SJSA1 (cell line): ENCODE measurements at regions not wholly inside any gene's neighbourhood (a gene's known extent, or its start where the extent isn't known, plus 50 kb on each side); places are given as distances from the start of the nearest gene placed in this dataset.

ENCODE experiments used
- DNase-seq, 2 experiments: peaks; one replicate each; pipeline ENCODE4 v3.0.0-alpha.2; 2015 to 2020; ENCODE audit warnings: low spot score in 2 of 2, low read depth in 1 of 2
- H3K27ac ChIP-seq: fragments of 250-450 bp; sonication (Bioruptor Pico); 2 replicates; pipeline ENCODE4 v1.5.1; 2020; ENCODE audit warnings: mild to moderate bottlenecking, moderate library complexity
- H3K27me3 ChIP-seq: fragments of 250-450 bp; sonication (Bioruptor Pico); replicated peaks from 2 replicates; pipeline ENCODE4 v1.5.1; 2020; ENCODE audit warnings: mild to moderate bottlenecking, moderate library complexity
- H3K36me3 ChIP-seq: fragments of 250-450 bp; sonication (Bioruptor Pico); 2 replicates; pipeline ENCODE4 v1.5.1; 2020; ENCODE audit warnings: mild to moderate bottlenecking
- H3K4me1 ChIP-seq: fragments of 250-450 bp; sonication (Bioruptor Pico); replicated peaks from 2 replicates; pipeline ENCODE4 v1.6.1; 2021; ENCODE audit warnings: mild to moderate bottlenecking
- H3K4me3 ChIP-seq: fragments of 250-450 bp; sonication (Bioruptor Pico); 2 replicates; pipeline ENCODE4 v1.5.1; 2020; ENCODE audit warnings: mild to moderate bottlenecking
- H3K9me3 ChIP-seq: fragments of 250-450 bp; sonication (Bioruptor Pico); replicated peaks from 2 replicates; pipeline ENCODE4 v1.5.1; 2020; ENCODE audit warnings: mild to moderate bottlenecking

GRCh38 chr13:34430294-34430693 is 511.8 kb upstream of the NBEA start:
- H3K4me1 ChIP-seq: 0 out of 2 replicates have a peak, but pooled peaks cover 3% of the 10 kb centered on the region
- no peaks in the 10 kb centered on the region for H3K9me3 ChIP-seq
- no peak overlapping the region for H3K4me3 ChIP-seq
- H3K27ac ChIP-seq: no peak overlapping the region
- no peak for DNase-seq
- H3K27me3 ChIP-seq: no peaks in the 10 kb centered on the region
- H3K36me3 ChIP-seq: no peaks in the 10 kb centered on the region

DNA sequence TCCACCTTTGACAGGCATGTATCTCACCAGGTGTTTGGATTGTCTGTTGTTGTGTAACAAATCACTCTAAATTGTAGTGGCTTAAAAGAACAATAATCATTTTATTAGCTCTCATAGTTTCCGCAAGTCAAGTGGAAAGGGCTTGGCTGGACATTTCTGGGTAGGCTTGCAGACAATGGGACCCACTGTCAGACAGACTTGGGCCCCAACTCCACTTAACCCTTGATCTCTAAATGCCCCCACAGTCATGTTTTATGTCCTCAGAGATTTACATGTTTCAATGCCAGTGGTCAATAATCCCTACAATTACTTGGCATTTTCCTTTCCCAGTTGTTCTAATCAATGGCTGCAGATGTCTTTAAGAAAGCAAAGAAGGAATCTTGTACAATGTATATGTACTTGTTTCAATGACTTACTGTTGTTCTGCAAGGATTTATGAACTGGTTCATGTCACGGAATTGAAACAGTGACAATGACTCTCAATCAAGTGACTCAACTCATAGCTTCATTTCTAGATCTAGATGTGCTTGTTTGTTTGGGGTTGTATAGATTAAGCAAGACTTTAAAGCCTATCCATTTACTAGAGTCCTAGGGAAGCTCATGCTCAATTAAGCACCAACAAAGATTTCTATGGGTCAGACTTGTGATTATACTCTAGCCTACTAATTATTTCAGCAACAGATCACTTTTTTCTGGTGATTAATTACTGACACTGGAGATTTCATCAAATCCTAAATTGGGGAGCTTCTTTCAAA is 510.1 kb upstream of the NBEA start:
- DNase-seq: no peak
- H3K27me3 ChIP-seq: no peaks in the 10 kb centered on the region
- H3K9me3 ChIP-seq: no peaks in the 10 kb centered on the region
- H3K36me3 ChIP-seq: no peaks in the 10 kb centered on the region
- no peak overlapping the region for H3K4me3 ChIP-seq
- H3K4me1 ChIP-seq: 0 out of 2 replicates have a peak, but pooled peaks cover 3% of the 10 kb centered on the region
- no peak overlapping the region for H3K27ac ChIP-seq

DNA sequence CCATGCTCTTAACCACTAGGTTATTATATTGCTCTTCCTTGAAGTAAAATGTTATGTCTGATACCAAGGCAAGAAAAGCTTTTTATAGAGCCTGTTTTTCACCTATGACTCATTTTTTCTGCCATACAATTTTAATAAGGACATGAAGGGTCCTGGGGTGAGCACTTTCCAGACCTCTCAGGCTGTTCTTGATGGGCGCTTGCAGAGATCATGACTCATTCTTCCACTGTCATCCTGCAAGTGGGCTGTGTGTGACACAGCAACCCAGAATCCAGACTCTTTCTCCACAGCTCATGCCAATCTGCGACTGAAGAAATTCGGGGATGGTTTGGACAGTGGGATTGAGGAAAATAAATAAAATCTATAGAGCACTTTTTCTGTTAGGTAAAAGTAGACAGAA is 506.7 kb upstream of the NBEA start:
- H3K36me3 ChIP-seq: no peaks in the 10 kb centered on the region
- DNase-seq: peak; percentile 33 to 49
- no peaks in the 10 kb centered on the region for H3K27me3 ChIP-seq
- H3K27ac ChIP-seq: no peak overlapping the region
- H3K9me3 ChIP-seq: no peaks in the 10 kb centered on the region
- 0 out of 2 replicates have a peak, but pooled peaks cover 3% of the 10 kb centered on the region for H3K4me1 ChIP-seq
- H3K4me3 ChIP-seq: no peak overlapping the region

GRCh38 chr13:34437873-34438272 is 504.2 kb upstream of the NBEA start:
- no peak overlapping the region for H3K27ac ChIP-seq
- H3K4me3 ChIP-seq: no peak overlapping the region
- no peak for DNase-seq
- no peaks in the 10 kb centered on the region for H3K27me3 ChIP-seq
- no peaks in the 10 kb centered on the region for H3K36me3 ChIP-seq
- 0 out of 2 replicates have a peak, but pooled peaks cover 3% of the 10 kb centered on the region for H3K4me1 ChIP-seq
- H3K9me3 ChIP-seq: no peaks in the 10 kb centered on the region

GRCh38 chr13:34452831-34453230 is 489.2 kb upstream of the NBEA start:
- no peak for DNase-seq
- Histone ChIP-seq H3K4me3 (no peak overlapping the region), H3K36me3 (no peaks in the 10 kb centered on the region), H3K27ac (no peak overlapping the region), H3K4me1 (no peaks in the 10 kb centered on the region), H3K9me3 (no peaks in the 10 kb centered on the region), H3K27me3 (no peaks in the 10 kb centered on the region)

DNA sequence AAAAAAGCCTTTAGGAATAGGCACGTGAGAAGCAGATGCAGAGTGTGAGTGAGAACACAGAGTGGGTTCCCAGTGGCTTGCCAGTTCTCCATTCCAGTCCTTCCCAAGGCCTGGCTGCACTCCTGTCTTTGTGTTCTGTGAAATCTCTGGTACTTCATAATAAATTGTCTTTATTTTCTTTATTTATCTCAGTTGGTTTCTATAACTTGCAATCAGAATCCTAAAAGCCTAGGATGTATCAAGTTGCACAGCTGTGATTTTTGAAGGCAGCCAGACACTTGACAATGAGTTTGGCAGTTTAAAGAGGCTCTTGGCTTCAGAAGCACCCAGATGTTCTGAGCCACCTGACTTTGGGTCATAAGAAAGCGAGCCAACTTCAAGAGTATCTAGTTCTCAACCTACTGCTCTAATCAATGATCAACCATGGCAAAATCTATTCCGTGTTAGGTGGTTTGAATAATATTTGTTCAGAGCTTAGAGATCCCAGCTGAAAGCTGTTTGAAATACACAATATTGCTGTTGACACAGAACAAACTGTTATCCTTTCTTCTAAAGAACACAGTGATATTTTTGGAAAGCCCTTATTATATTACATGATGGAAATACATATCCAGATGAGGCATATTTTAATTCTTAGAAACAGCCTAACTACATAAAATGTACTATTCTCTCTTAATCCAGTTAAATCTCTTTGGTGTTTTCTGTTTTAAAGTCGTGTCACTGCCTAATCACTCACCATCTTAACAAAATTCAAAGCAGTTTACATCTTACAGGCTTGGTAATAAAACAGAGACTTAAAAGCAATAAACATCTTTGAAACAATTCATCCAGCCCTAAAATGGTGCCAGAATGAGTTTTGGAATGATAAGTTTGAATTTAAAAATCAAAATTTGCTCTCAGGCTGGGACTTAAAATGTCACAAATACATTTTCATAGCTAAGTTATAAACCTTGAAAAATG is 483.0 kb upstream of the NBEA start:
- H3K4me3 ChIP-seq: no peak overlapping the region
- no peaks in the 10 kb centered on the region for H3K36me3 ChIP-seq
- H3K9me3 ChIP-seq: no peaks in the 10 kb centered on the region
- no peak for DNase-seq
- no peak overlapping the region for H3K27ac ChIP-seq
- peaks cover 15% of the 10 kb centered on the region for H3K4me1 ChIP-seq
- H3K27me3 ChIP-seq: no peaks in the 10 kb centered on the region

DNA sequence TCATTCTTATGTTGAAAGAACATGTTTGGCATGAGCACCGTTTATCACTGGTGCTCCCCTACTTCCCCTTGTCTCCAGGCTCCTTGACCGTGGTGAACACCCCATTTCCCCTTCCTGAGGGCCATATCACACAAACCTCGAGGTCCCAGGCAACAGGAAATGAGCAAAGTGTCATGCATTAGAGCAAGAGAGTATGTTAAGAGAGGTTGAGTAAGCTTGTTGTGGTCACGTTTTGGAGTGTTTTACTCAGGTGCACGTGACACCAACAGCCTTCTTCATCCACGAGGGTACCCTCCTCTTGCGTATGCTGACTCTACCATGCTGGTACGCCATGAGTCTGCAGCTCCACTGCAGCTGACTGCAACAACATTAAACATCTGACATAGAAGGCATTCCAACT is 482.2 kb upstream of the NBEA start:
- Histone ChIP-seq H3K27me3 (no peaks in the 10 kb centered on the region), H3K27ac (no peak overlapping the region), H3K36me3 (no peaks in the 10 kb centered on the region), H3K4me3 (no peak overlapping the region), H3K9me3 (no peaks in the 10 kb centered on the region), H3K4me1 (peaks cover 15% of the 10 kb centered on the region)
- no peak for DNase-seq

DNA sequence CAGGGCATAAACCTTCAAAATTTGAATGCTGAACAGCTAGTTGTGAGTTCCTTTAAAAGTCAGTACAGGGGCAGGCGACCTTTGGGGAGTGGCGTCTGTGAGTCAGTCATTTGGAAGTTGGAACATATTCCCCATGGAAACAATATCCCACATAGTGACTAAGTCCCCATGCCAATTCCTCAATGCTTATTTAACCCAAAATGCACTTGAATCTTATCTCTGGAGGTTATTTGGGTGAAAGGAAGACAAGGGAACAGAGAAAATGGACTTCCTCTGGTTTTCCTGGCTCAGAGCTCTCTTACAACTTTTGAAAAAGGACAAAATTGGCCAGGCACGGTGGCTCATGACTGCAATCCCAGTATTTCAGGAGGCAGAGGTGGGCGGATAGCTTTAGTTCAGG is 479.2 kb upstream of the NBEA start:
- Histone ChIP-seq H3K27me3 (no peaks in the 10 kb centered on the region), H3K4me1 (peaks cover 19% of the 10 kb centered on the region), H3K9me3 (no peaks in the 10 kb centered on the region), H3K4me3 (no peak overlapping the region), H3K36me3 (no peaks in the 10 kb centered on the region), H3K27ac (peak overlapping the region; percentile 39)
- peak; percentile 54 to 64 for DNase-seq

GRCh38 chr13:34464011-34464410 is 478.1 kb upstream of the NBEA start:
- no peaks in the 10 kb centered on the region for H3K27me3 ChIP-seq
- no peak overlapping the region for H3K4me3 ChIP-seq
- peaks cover 31% of the 10 kb centered on the region for H3K4me1 ChIP-seq
- no peak overlapping the region for H3K27ac ChIP-seq
- no peaks in the 10 kb centered on the region for H3K9me3 ChIP-seq
- no peak for DNase-seq
- no peaks in the 10 kb centered on the region for H3K36me3 ChIP-seq

DNA sequence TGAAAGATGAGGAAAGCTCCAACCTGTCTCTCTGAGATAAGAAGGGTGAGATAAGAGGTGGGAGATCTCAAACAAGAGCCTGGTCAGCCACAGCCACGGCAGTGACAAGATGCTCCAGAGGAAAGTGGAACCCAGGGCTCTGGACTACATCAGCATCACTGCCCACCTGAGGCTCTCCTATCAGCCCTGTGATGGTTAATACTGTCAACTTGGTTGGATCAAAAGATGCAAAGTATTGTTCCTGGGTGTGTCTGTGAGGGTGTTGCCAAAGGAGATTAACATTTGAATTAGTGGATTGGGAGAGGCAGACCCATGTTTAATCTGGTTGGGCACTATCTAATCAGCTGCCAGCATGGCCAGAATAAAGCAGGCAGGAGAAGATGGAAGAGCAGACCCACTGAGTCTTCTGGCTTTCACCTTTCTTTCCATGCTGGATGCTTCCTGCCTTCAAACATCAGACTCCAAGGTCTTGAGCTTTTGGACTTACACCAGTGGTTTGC is 476.6 kb upstream of the NBEA start:
- H3K4me3 ChIP-seq: no peak overlapping the region
- peaks cover 37% of the 10 kb centered on the region for H3K4me1 ChIP-seq
- no peak for DNase-seq
- H3K9me3 ChIP-seq: no peaks in the 10 kb centered on the region
- H3K27ac ChIP-seq: no peak overlapping the region
- H3K27me3 ChIP-seq: no peaks in the 10 kb centered on the region
- H3K36me3 ChIP-seq: no peaks in the 10 kb centered on the region

- Histone ChIP-seq H3K36me3 (no peaks in the 10 kb centered on the region), H3K4me1 (peaks cover 37% of the 10 kb centered on the region), H3K27ac (no peak overlapping the region), H3K4me3 (no peak overlapping the region), H3K9me3 (no peaks in the 10 kb centered on the region), H3K27me3 (no peaks in the 10 kb centered on the region)
- DNase-seq: no peak
Observed at GRCh38 chr13:34466301-34466700, 475.8 kb upstream of the NBEA start.

DNA sequence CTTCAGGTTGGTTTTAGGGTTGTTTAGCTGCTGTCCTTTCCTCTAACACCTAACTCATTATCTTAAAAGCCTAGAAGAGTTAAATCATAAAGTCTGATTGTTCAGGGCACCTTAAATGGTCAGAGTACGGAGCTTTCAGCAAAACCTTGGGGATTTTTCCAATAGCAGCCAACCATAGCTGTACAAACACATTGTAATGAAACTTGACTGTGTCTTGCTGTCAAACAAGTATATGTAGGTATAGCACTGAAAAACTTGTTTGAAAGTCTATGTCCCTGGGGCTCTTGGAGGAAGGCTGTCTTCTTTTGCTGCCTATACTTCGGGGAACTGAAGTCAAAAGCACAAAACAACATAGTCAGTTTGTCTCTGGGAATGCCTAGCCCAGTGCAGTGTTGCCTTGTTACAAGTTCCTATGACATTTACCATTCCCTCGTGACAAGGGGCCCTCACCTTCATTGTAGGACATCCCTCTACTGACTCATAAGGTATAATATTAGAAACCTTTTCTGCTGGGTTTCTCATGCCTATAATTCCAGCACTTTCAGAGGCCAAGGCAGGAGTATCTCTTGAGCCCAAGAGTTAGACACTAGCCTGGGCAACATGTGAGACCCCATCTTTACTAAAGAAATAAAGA is 474.5 kb upstream of the NBEA start:
- DNase-seq: no peak
- H3K9me3 ChIP-seq: no peaks in the 10 kb centered on the region
- peaks cover 34% of the 10 kb centered on the region for H3K4me1 ChIP-seq
- H3K27me3 ChIP-seq: no peaks in the 10 kb centered on the region
- no peaks in the 10 kb centered on the region for H3K36me3 ChIP-seq
- H3K27ac ChIP-seq: no peak overlapping the region
- no peak overlapping the region for H3K4me3 ChIP-seq

DNA sequence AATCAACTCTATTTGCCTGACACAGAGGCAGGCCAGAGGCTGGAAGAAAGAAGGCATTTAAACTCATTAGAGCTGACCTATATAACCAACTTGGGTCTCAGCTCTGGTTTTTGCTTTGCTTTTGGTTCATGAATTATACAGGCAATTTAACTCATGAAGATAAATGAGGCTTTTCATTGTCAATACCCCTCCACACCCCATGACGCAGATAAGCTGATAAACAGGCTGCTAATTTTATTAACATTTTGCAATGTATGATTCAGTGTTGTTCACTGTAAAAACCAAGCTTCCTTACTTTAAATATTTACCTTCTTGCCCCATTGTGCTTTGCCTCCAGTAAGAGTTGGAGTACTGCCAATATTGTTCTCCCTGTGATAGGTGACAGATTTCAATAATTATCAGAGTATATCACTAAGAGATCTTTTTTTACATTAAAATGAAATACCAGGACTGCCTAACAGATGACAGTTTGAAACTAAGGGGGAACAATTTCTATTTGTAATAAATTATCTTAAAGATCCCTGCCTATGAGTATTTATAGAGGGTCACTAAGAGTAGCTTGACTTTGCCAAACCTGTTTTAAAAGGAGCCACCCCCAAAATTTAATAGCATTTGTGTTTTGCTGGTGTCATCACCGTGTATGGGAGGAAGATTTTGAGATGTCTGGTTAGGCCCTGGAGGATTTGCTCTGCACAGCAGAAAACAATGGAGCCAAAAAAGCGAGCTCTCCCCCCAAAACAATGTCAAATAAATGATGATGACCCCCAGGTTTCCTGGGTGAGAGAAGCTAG is 472.7 kb upstream of the NBEA start:
- Histone ChIP-seq H3K27me3 (no peaks in the 10 kb centered on the region), H3K4me3 (no peak overlapping the region), H3K9me3 (no peaks in the 10 kb centered on the region), H3K27ac (no peak overlapping the region), H3K4me1 (peaks cover 22% of the 10 kb centered on the region), H3K36me3 (no peaks in the 10 kb centered on the region)
- DNase-seq: peak in 1 of 2 experiments; percentile 52
